WI38 (cell line): ENCODE measurements at regions not wholly inside any gene's neighbourhood (a gene's known extent, or its start where the extent isn't known, plus 50 kb on each side); places are given as distances from the start of the nearest gene placed in this dataset.

Experiments used
- H3K4me3 ChIP-seq: 2 replicates; pipeline ENCODE4 v1.5.1; 2011; ENCODE audit warnings: low read depth, mild to moderate bottlenecking, control low read depth, low read length
- TF ChIP-seq, protein P1 (sequence below): IDR thresholded peaks from 2 replicates; pipeline ENCODE4 v1.5.1; 2012; ENCODE audit warnings: low read depth, mild to moderate bottlenecking, control low read depth, low read length

DNA sequence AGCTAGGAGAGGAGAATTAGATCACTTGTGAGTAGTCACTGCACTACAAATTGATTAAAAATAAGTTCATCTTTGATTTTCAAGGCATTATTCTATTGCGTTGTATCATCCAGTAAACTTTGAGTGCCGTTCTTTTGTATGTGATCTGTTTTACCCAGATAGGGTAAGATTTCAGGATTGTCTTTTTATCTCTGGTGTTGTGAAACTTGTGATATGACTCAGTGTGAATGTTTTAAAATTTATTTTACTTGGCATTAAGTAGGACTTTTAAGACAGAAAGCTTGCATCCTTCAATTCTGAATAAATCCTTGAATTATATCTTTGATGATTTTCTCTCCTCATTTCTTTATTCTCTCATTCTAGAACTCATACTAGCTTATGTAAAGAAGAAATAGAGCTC is 93.3 kb upstream of the ADAMTS5 start:
- H3K4me3 ChIP-seq, result no peak overlapping the region
- TF ChIP-seq, protein P1, sequence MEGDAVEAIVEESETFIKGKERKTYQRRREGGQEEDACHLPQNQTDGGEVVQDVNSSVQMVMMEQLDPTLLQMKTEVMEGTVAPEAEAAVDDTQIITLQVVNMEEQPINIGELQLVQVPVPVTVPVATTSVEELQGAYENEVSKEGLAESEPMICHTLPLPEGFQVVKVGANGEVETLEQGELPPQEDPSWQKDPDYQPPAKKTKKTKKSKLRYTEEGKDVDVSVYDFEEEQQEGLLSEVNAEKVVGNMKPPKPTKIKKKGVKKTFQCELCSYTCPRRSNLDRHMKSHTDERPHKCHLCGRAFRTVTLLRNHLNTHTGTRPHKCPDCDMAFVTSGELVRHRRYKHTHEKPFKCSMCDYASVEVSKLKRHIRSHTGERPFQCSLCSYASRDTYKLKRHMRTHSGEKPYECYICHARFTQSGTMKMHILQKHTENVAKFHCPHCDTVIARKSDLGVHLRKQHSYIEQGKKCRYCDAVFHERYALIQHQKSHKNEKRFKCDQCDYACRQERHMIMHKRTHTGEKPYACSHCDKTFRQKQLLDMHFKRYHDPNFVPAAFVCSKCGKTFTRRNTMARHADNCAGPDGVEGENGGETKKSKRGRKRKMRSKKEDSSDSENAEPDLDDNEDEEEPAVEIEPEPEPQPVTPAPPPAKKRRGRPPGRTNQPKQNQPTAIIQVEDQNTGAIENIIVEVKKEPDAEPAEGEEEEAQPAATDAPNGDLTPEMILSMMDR, result no peak

DNA sequence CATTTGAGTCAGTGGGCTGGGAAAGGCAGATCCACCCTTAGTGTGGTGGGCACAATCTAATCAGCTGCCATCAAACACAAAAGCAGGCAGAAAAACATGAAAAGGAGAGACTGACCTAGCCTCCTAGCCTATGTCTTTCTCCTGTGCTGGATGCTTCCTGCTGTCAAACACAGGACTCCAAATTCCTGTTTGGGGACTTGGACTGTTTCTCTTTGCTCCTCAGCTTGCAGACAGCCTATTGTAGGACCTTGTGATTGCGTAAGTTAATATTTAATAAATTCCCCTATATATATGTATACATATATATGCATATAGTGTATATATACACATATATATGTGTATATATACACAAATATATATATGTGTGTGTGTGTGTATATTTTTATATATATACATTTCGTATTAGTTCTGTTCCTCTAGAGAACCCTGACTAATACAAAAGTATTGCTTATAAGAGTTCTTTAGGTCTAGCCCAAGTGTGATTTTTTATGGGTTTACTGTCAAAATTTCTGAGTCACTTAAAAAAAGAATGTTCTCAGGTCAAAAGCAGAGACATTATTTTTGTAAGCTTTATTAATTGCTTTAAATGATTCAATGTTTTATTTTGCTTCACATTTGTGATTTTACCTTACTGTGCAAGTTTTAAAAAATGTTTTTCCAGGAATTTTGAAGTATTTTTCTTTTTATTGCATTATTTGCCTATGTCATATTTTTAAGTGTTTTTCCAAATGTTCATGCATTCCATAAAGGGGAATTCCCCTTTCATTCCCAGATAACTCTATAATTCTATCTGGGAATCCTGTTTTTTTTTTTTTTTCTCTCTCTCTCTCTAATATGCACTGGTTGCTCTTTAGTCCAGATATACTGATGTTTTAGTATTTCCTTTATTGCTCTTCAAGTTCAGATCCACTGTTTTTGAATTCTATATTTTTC is 92.1 kb upstream of the ADAMTS5 start:
- no peak overlapping the region for H3K4me3 ChIP-seq
- TF ChIP-seq, protein P1, result no peak

DNA sequence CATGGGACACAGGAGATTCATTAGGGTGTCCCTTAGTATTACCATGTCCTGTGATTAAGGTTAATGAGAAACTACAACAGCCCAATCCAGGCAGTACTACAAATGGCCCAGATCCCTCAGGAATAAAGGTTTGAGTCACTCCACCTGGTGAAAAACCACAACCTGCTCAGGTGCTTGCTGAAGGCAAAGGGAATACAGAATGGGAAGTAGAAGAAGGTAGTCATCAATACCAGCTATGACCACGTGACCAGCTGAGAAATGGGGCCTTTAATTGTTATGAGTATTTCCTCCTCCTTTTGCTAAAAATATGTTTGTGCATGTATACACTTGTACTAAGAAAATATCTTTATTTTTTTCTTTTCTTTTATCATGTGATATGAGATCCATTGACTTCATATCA is 91.1 kb upstream of the ADAMTS5 start:
- TF ChIP-seq, protein P1, result no peak
- no peak overlapping the region for H3K4me3 ChIP-seq

DNA sequence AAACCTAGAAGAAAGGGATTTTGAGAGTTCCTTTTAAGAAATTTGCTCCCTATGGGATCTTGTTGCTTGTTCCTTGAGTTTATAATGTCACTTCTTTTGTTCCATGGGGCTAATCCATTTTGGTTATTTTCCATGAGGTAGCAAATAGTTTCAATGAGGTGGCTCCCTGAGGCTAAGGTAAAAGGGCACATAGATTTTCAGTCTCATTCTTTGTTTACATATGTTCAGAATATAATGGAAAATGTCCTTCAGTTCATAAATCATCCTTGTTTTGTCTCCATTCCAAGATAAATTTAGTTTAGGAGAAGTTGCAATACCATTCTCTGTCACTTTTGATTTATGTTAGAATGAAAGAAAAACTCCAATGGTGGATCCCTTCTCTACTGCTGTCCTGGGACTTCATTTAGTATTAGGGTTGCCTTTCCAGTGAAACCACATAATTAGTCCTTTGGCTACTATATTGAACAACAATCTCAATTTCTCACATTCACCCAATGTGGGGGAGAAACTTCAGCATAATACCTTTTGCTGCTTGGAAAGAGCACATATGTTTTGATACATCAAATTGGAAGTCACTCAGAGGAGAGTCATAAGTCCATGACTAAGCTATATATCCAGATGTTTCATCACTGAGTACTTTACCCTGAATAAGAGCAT is 80.9 kb upstream of the ADAMTS5 start:
- TF ChIP-seq, protein P1, result no peak
- no peak overlapping the region for H3K4me3 ChIP-seq

DNA sequence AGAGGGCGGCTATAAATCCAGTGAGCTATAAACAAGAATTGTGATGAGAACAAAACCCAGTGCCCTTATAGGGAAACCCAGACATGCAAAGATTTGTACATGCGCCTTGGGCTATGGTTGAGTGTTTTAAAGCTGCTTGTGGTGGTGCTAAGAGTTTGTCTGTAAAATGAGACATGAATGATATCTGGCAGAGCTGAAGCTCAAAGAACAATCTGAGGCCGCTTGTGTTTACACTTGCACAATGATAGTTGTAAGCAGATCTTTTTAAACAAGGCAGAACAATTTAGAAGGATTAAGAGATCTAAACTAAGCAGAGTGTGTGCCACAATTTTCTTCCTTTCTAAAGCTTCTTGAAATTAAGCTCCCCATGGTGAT is 80.4 kb upstream of the ADAMTS5 start:
- TF ChIP-seq, protein P1, result no peak
- no peak overlapping the region for H3K4me3 ChIP-seq

DNA sequence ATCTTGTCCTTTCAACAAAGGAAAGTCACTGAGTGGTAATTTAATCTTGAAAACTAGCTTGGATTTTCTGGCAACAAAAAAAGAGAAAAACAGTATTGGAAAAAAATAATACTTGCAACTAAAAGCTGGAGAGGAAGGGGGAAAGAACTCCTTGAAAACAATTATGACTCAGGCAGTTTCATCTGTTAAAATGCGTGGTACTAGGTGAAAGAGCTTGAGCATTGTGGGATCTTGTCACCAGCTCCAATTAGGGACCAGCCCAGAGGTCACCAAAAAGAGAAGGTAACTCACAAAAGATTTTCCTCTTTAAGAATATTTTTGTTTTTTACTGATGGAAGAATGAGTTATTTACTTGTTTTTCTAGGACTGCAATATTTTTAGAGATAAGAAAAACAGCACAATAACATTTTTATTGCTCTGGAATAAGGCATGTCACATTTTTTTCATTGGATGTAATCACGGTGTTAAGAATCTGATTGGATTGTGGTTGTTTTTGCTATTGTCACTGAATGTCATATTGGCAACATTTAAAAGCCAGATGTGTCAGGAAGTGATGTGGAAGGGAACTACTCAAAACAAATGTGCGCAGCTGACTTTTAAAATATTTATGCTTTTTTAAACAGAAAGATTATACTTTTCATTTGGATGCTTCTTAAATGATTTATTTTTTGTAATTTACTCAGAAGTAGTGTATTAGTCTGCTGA is 78.5 kb upstream of the ADAMTS5 start:
- TF ChIP-seq, protein P1, result no peak
- no peak overlapping the region for H3K4me3 ChIP-seq
